Upper lobe of right lung (tissue), 1 donor: ENCODE measurements at regions not wholly inside any gene's neighbourhood (a gene's known extent, or its start where the extent isn't known, plus 50 kb on each side); places are given as distances from the start of the nearest gene placed in this dataset.

Experiments used
- ATAC-seq: fragments of 200-7000 bp; cut with Tn5 transposase; one replicate; pipeline ENCODE4 v1.9.1; 2020; ENCODE audit warnings: mild to moderate bottlenecking, moderate library complexity
- DNase-seq: peaks from one replicate; pipeline ENCODE4 v3.0.0-alpha.2; 2020
- H3K27ac ChIP-seq: fragments of 200-600 bp; one replicate; pipeline ENCODE4 v1.8.0; 2022
- H3K27me3 ChIP-seq: fragments of 200-600 bp; one replicate; pipeline ENCODE4 v1.8.0; 2022; ENCODE audit warnings: mild to moderate bottlenecking
- H3K36me3 ChIP-seq: fragments of 200-600 bp; one replicate; pipeline ENCODE4 v1.8.0; 2022
- H3K4me1 ChIP-seq: fragments of 200-600 bp; one replicate; pipeline ENCODE4 v1.8.0; 2022
- H3K4me3 ChIP-seq: fragments of 200-600 bp; one replicate; pipeline ENCODE4 v1.8.0; 2022; ENCODE audit warnings: mild to moderate bottlenecking
- H3K9me3 ChIP-seq: fragments of 200-600 bp; one replicate; pipeline ENCODE4 v1.8.0; 2022
- CTCF ChIP-seq: fragments of 200-600 bp; IDR thresholded peaks from one replicate; pipeline ENCODE4 v1.8.0; 2022; ENCODE audit warnings: antibody characterized with exemption
- intact Hi-C: fragments of 100-400 bp; cut with DNase I; formaldehyde crosslinking; loops from one replicate; pipeline ENCODE4 v1.11.0; 2022
- donor health status: DM: no; HTN: yes; CAD: no; lungs with severe emphysema.

GRCh38 chr20:40915756-40916155 lies 112.9 kb upstream of the TOP1 start:
- Histone ChIP-seq H3K27ac (no peak overlapping the region), H3K4me1 (no peaks in the 10 kb centered on the region), H3K9me3 (no peaks in the 10 kb centered on the region), H3K4me3 (no peak overlapping the region), H3K27me3 (no peaks in the 10 kb centered on the region), H3K36me3 (no peaks in the 10 kb centered on the region)
- DNase-seq: no peak
- ATAC-seq: no peak
- no peak for TF ChIP-seq CTCF
- intact Hi-C loops: no loop called here

GRCh38 chr20:40916276-40916675 lies 112.3 kb upstream of the TOP1 start:
- Histone ChIP-seq H3K27me3 (no peaks in the 10 kb centered on the region), H3K27ac (no peak overlapping the region), H3K4me1 (no peaks in the 10 kb centered on the region), H3K4me3 (no peak overlapping the region), H3K9me3 (no peaks in the 10 kb centered on the region), H3K36me3 (no peaks in the 10 kb centered on the region)
- intact Hi-C loops: no loop called here
- DNase-seq: no peak
- no peak for TF ChIP-seq CTCF
- ATAC-seq: no peak

GRCh38 chr20:40920291-40920690 lies 108.3 kb upstream of the TOP1 start:
- ATAC-seq (no peak), DNase-seq (no peak)
- Histone ChIP-seq H3K9me3 (no peaks in the 10 kb centered on the region), H3K4me1 (no peaks in the 10 kb centered on the region), H3K4me3 (no peak overlapping the region), H3K27ac (no peak overlapping the region), H3K36me3 (no peaks in the 10 kb centered on the region), H3K27me3 (no peaks in the 10 kb centered on the region)
- intact Hi-C loops: no loop called here
- no peak for TF ChIP-seq CTCF

- no peaks in the 10 kb centered on the region for H3K36me3 ChIP-seq
- ATAC-seq: no peak
- H3K4me1 ChIP-seq: no peaks in the 10 kb centered on the region
- TF ChIP-seq CTCF: no peak
- no peaks in the 10 kb centered on the region for H3K9me3 ChIP-seq
- intact Hi-C loops: no loop called here
- DNase-seq: no peak
- no peak overlapping the region for H3K27ac ChIP-seq
- no peak overlapping the region for H3K4me3 ChIP-seq
- H3K27me3 ChIP-seq: no peaks in the 10 kb centered on the region
These were observed 105.8 kb upstream of the TOP1 start for GRCh38 chr20:40922865-40923264.

- ATAC-seq (no peak), DNase-seq (no peak)
- Histone ChIP-seq H3K36me3 (no peaks in the 10 kb centered on the region), H3K27me3 (no peaks in the 10 kb centered on the region), H3K9me3 (no peaks in the 10 kb centered on the region), H3K4me1 (no peaks in the 10 kb centered on the region), H3K4me3 (no peak overlapping the region), H3K27ac (no peak overlapping the region)
- no peak for TF ChIP-seq CTCF
- intact Hi-C loops: no loop called here
These were observed 102.7 kb upstream of the TOP1 start for GRCh38 chr20:40925829-40926510.

GRCh38 chr20:40926928-40927327 lies 101.7 kb upstream of the TOP1 start:
- Histone ChIP-seq H3K9me3 (no peaks in the 10 kb centered on the region), H3K4me3 (no peak overlapping the region), H3K36me3 (no peaks in the 10 kb centered on the region), H3K27me3 (no peaks in the 10 kb centered on the region), H3K4me1 (no peaks in the 10 kb centered on the region), H3K27ac (no peak overlapping the region)
- ATAC-seq (no peak), DNase-seq (no peak)
- intact Hi-C loops: no loop called here
- TF ChIP-seq CTCF: no peak
